ENCODE measurements at regions not wholly inside any gene's neighbourhood (a gene's known extent, or its start where the extent isn't known, plus 50 kb on each side); places are given as distances from the start of the nearest gene placed in this dataset.

- Histone ChIP-seq H3K9me3 (ENCODE audit: control insufficient read depth, low read length) (peaks cover under 1% of the 10 kb centered on the region), H3K27ac (ENCODE audit: low read depth, low read length) (no peak overlapping the region), H3K4me1 (ENCODE audit: control insufficient read depth, insufficient read depth, low read length) (no peaks in the 10 kb centered on the region), H3K9ac (ENCODE audit: extremely low read depth, low read length, poor library complexity, severe bottlenecking) (no peak overlapping the region), H3K4me3 (ENCODE audit: low read length) (no peak overlapping the region), H3K27me3 (ENCODE audit: control insufficient read depth, insufficient read depth, low read length, poor library complexity, severe bottlenecking) (peaks cover 25% of the 10 kb centered on the region), H3K36me3 (ENCODE audit: control insufficient read depth, insufficient read depth, low read length) (no peaks in the 10 kb centered on the region)
- Mint-ChIP-seq H3K36me3 (ENCODE audit: low read depth) (no peaks in the 10 kb centered on the region), H3K4me1 (no peaks in the 10 kb centered on the region), H3K27me3 (ENCODE audit: insufficient read depth) (peaks cover 6% of the 10 kb centered on the region), H3K9me3 (peaks cover under 1% of the 10 kb centered on the region), H3K4me3 (no peak overlapping the region), H3K27ac (no peak overlapping the region)
- 86 to 88% methylated on average over 1 of the region's 1 CpG for WGBS, 2 experiments (ENCODE audit: insufficient coverage in 1 of 2, insufficient read length in 1 of 2)
- no peak for DNase-seq
- no peak for TF ChIP-seq CTCF (conservative IDR thresholded peaks at IDR 0.05)
Observed at GRCh38 chr18:64615021-64615420, 466.1 kb upstream of the LINC00305 start.

GRCh38 chr18:64614446-64614845, 465.6 kb upstream of the LINC00305 start:
- Histone ChIP-seq H3K27ac (ENCODE audit: low read depth, low read length) (no peak overlapping the region), H3K9ac (ENCODE audit: extremely low read depth, low read length, poor library complexity, severe bottlenecking) (no peak overlapping the region), H3K4me3 (ENCODE audit: low read length) (no peak overlapping the region), H3K4me1 (ENCODE audit: control insufficient read depth, insufficient read depth, low read length) (no peaks in the 10 kb centered on the region), H3K9me3 (ENCODE audit: control insufficient read depth, low read length) (peaks cover 5% of the 10 kb centered on the region), H3K27me3 (ENCODE audit: control insufficient read depth, insufficient read depth, low read length, poor library complexity, severe bottlenecking) (peaks cover 25% of the 10 kb centered on the region), H3K36me3 (ENCODE audit: control insufficient read depth, insufficient read depth, low read length) (no peaks in the 10 kb centered on the region)
- H3K36me3 Mint-ChIP-seq (ENCODE audit: low read depth) = no peaks in the 10 kb centered on the region
- whole genome bisulfite sequencing, 2 experiments (ENCODE audit: insufficient coverage in 1 of 2, insufficient read length in 1 of 2) = 86 to 91% methylated on average over 1 of the region's 1 CpG
- no peak for TF ChIP-seq CTCF (conservative IDR thresholded peaks at IDR 0.05)
- H3K4me1 Mint-ChIP-seq = no peaks in the 10 kb centered on the region
- DNase-seq = no peak
- peaks cover 6% of the 10 kb centered on the region for H3K9me3 Mint-ChIP-seq
- H3K27me3 Mint-ChIP-seq (ENCODE audit: insufficient read depth) = peaks cover 4% of the 10 kb centered on the region
- H3K4me3 Mint-ChIP-seq = no peak overlapping the region
- no peak overlapping the region for H3K27ac Mint-ChIP-seq

- no peak for TF ChIP-seq CTCF (conservative IDR thresholded peaks at IDR 0.05)
- DNase-seq = no peak
- Histone ChIP-seq H3K9me3 (ENCODE audit: control insufficient read depth, low read length) (no peaks in the 10 kb centered on the region), H3K27me3 (ENCODE audit: control insufficient read depth, insufficient read depth, low read length, poor library complexity, severe bottlenecking) (no peaks in the 10 kb centered on the region), H3K4me3 (ENCODE audit: low read length) (no peak overlapping the region), H3K4me1 (ENCODE audit: control insufficient read depth, insufficient read depth, low read length) (no peaks in the 10 kb centered on the region), H3K36me3 (ENCODE audit: control insufficient read depth, insufficient read depth, low read length) (no peaks in the 10 kb centered on the region), H3K27ac (ENCODE audit: low read depth, low read length) (no peak overlapping the region), H3K9ac (ENCODE audit: extremely low read depth, low read length, poor library complexity, severe bottlenecking) (no peak overlapping the region)
- no CpG with 5 or more reads among the region's 1 CpG for WGBS, 2 experiments (ENCODE audit: insufficient coverage in 1 of 2, insufficient read length in 1 of 2)
- Mint-ChIP-seq H3K27ac (no peak overlapping the region), H3K4me1 (no peaks in the 10 kb centered on the region), H3K27me3 (ENCODE audit: insufficient read depth) (no peaks in the 10 kb centered on the region), H3K4me3 (no peak overlapping the region), H3K36me3 (ENCODE audit: low read depth) (no peaks in the 10 kb centered on the region), H3K9me3 (no peaks in the 10 kb centered on the region)
Observed at GRCh38 chr18:64592246-64592645, 443.4 kb upstream of the LINC00305 start.

Measured in endodermal cell (in vitro differentiated cells).